ENCODE measurements at regions not wholly inside any gene's neighbourhood (a gene's known extent, or its start where the extent isn't known, plus 50 kb on each side); places are given as distances from the start of the nearest gene placed in this dataset.

DNA sequence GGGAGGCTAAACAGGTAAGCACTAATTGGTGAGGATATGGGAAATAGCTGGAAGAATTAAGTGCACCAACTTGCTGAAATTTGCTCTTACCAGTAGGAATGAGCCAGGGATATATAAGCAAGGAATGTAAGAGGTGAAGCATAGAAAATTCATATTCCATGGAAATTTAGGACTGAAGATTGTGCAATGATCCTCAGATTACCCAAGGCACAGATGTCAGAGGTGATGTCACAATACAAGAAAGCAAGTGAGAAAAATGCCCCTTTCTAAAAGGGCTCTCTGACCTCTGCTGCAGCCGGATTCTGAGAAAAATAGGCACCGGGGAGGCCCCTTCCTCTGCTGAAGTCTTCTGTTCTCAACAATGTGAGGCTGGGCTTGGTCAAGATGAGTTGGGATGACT is 112.3 kb upstream of the ZNF678 start:
- intact Hi-C loops (cut with micrococcal nuclease) = no loop called here

DNA sequence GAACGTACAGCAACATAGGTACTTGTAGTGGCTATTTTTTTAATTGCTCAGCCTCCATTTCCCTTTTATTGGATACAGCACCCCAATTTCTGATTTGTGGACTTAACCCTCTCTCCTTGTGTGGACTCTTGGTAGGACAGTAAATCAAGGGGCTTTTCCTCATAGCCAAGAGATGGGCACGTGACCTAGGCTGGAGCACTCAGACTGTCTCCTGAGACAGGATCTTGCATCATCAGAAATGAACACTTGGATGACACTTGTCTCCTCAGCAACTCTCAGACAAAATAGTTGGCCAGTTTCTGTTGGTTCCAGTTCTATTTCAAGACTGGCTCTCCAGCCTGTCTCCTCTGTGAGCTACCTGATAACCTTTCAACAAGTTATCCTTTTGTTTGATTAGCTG is 112.9 kb upstream of the ZNF678 start:
- intact Hi-C loops (cut with micrococcal nuclease) = no loop called here

DNA sequence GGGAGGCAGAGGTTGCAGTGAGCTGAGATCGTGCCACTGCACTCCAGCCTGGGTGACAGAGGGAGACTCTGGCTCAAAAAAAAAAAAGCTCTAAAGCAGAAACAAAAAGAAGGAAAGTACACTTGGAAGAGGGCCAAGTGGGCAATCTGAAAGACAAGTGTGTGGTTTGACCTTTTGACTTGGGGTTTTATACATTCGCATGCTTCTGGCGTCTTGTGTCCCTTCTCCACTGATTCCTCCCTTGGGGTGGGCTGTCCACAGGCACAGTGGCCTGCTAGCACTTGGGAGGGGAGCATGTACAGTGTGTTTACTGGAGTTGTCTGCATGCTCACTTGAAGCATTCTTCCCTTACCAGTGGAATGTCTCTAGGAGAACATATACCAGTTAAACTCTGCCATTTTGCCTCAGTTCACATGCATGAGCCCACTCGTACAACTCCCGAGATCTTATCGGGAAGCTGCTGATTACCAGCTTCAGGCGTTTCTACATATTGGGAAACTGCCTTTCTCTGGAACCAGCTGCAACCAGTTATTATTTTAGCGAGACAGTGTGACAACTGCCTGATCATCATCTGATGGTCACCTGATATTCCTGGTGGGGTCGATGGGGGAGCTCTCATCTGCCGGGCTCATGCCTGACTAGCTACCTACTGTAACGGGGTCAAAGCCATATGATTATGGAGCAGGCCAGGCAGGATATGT is 113.5 kb upstream of the ZNF678 start:
- intact Hi-C loops (cut with micrococcal nuclease) = no loop called here

- intact Hi-C loops (cut with micrococcal nuclease) = no loop called here
Observed at GRCh38 chr1:227449051-227449450, 114.3 kb upstream of the ZNF678 start.

- intact Hi-C loops (cut with micrococcal nuclease) = no loop called here
Observed at GRCh38 chr1:227447531-227447990, 115.8 kb upstream of the ZNF678 start.

- intact Hi-C loops (cut with micrococcal nuclease) = no loop called here
Observed at GRCh38 chr1:227445746-227446145, 117.6 kb upstream of the ZNF678 start.

GRCh38 chr1:227445092-227445674 is 118.2 kb upstream of the ZNF678 start:
- intact Hi-C loops (cut with micrococcal nuclease) = no loop called here

GRCh38 chr1:227440182-227440581 is 121.9 kb upstream of the CDC42BPA start:
- intact Hi-C loops (cut with micrococcal nuclease) = no loop called here

DNA sequence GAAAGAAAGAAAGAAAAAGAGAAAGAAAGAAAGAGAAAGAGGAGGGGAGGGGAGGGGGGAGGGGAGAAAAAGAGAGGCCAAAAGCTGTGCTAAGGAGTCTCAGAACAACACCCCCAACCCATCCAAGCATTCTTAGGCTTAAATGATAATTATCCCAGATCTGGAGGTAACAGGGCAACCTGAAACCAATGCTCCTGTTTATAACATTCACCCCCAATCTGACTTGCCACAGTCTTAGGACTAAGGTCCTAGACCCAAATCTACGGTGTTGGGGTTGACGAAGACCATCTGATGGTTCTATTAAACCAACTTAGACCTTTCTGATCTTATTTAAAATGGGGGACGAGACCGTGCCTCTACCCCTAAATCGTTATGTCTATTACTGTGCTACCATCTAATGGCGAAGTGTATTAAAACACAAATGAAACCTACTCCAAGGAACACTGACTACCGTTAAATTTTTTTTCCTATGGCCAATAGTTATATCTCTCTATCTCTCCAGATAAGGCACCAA is 119.3 kb upstream of the CDC42BPA start:
- intact Hi-C loops (cut with micrococcal nuclease) = loop anchor here (10.0 kb wide), 1 partner anchor 303 kb away; no protein-coding TSS in a partner anchor

- intact Hi-C loops (cut with micrococcal nuclease) = loop anchor here (10.0 kb wide), 1 partner anchor 300 kb away; no protein-coding TSS in a partner anchor
Observed at GRCh38 chr1:227434808-227435444, 116.6 kb upstream of the CDC42BPA start.

- intact Hi-C loops (cut with micrococcal nuclease) = loop anchor here (10.0 kb wide), 1 partner anchor 299 kb away; no protein-coding TSS in a partner anchor
Observed at GRCh38 chr1:227433663-227434341, 115.5 kb upstream of the CDC42BPA start.

- intact Hi-C loops (cut with micrococcal nuclease) = loop anchor here (10.0 kb wide), 1 partner anchor 298 kb away; no protein-coding TSS in a partner anchor
Observed at GRCh38 chr1:227432981-227433380, 114.7 kb upstream of the CDC42BPA start.

DNA sequence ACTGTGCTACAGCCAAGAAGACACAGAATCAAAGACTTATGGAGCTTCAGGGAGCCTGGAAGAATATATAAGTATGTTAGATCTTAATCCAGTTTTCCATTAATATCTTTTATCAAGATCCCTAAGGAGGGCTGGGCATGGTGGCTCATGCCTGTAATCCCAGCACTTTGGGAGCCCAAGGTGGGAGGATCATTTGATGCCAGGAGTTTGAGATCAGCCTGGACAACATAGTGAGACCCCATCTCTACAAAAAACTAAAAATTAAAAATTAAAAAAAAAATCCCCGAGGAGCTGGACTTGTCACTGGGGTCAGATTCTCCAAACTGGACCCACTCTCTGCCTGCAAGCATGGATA is 113.9 kb upstream of the CDC42BPA start:
- intact Hi-C loops (cut with micrococcal nuclease) = loop anchor here (10.0 kb wide), 1 partner anchor 297 kb away; no protein-coding TSS in a partner anchor

- intact Hi-C loops (cut with micrococcal nuclease) = loop anchor here (10.0 kb wide), 1 partner anchor 295 kb away; no protein-coding TSS in a partner anchor
Observed at GRCh38 chr1:227429447-227430359, 111.4 kb upstream of the CDC42BPA start.

GRCh38 chr1:227428803-227429202 is 110.5 kb upstream of the CDC42BPA start:
- intact Hi-C loops (cut with micrococcal nuclease) = no loop called here

GRCh38 chr1:227427411-227427810 is 109.1 kb upstream of the CDC42BPA start:
- intact Hi-C loops (cut with micrococcal nuclease) = no loop called here

- intact Hi-C loops (cut with micrococcal nuclease) = no loop called here
Observed at GRCh38 chr1:227424953-227425352, 106.7 kb upstream of the CDC42BPA start.

DNA sequence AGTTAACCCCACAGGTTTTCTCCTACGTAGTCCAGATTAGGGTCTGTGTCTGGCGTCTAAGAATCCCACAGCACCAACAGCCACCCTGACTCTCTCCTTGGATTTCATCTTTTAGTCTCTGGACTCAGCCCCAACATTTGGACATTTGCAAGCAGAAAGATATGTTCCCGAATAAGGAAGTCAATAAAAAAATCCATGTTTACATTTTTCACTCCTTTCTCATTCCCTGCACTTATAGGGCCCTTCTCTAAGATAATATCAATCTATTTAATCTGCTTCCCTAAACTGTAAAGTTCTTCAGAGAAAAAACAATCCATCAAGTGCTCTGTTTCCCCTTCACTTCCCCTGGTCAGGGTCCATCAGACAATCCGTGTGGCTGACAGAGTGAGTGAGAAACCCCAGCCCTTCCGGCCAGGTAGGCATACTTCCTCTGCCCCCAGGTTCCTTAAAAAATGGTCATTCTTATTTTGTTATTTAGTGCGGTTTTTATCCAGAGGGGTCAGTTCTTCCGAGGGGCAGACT is 105.9 kb upstream of the CDC42BPA start:
- intact Hi-C loops (cut with micrococcal nuclease) = no loop called here

GRCh38 chr1:227422581-227422980 is 104.3 kb upstream of the CDC42BPA start:
- intact Hi-C loops (cut with micrococcal nuclease) = no loop called here

- intact Hi-C loops (cut with micrococcal nuclease) = no loop called here
Observed at GRCh38 chr1:227420147-227420546, 101.9 kb upstream of the CDC42BPA start.
